Breast epithelium (tissue), 4 donors: ENCODE measurements at regions not wholly inside any gene's neighbourhood (a gene's known extent, or its start where the extent isn't known, plus 50 kb on each side); places are given as distances from the start of the nearest gene placed in this dataset.

Experiments used
- DNase-seq, 2 donors: peaks; one replicate each; pipeline ENCODE4 v3.0.0-alpha.2; 2019; ENCODE audit warnings: low spot score in 2 of 2
- H3K27ac ChIP-seq, 2 donors: fragments of 200-600 bp; sonication (generic) in 1 of 2; one replicate each; pipeline ENCODE4 v1.5.1; 2016 to 2019; ENCODE audit warnings: mild to moderate bottlenecking in 1 of 2
- H3K27me3 ChIP-seq, 2 donors: fragments of 200-600 bp; sonication (generic) in 1 of 2; one replicate each; pipeline versions ENCODE4 v1.5.1 to v1.6.0; 2017 to 2019; ENCODE audit warnings: control low read depth in 1 of 2, mild to moderate bottlenecking in 1 of 2
- H3K36me3 ChIP-seq: fragments of 200-600 bp; one replicate; pipeline ENCODE4 v1.5.1; 2019
- H3K4me1 ChIP-seq, 2 donors: fragments of 200-600 bp; sonication (generic); one replicate each; pipeline ENCODE4 v1.5.1; 2016 to 2019; ENCODE audit warnings: control low read depth in 1 of 2
- H3K4me3 ChIP-seq, 3 donors: fragments of 200-600 bp; sonication (generic); 1 replicate in 2 of 3; 2 replicates in 1 of 3; pipeline ENCODE4 v1.5.1; 2016 to 2019; ENCODE audit warnings: mild to moderate bottlenecking in 3 of 3, moderate library complexity in 2 of 3
- H3K9me3 ChIP-seq, 2 donors: fragments of 200-600 bp; sonication (generic) in 1 of 2; one replicate each; pipeline ENCODE4 v1.5.1; 2016 to 2019; ENCODE audit warnings: control low read depth in 1 of 2
- CTCF ChIP-seq, 3 donors: fragments of 450-650 bp; IDR thresholded peaks; one replicate each; pipeline ENCODE4 v1.5.1; 2016 to 2017; ENCODE audit warnings: antibody characterized with exemption in 3 of 3, mild to moderate bottlenecking in 3 of 3, moderate library complexity in 3 of 3
- POLR2A ChIP-seq: fragments of 450-650 bp; IDR thresholded peaks from one replicate; pipeline ENCODE4 v1.6.1; 2016; ENCODE audit warnings: antibody characterized with exemption, mild to moderate bottlenecking, moderate library complexity
- POLR2AphosphoS5 ChIP-seq, 3 donors: sonication (generic); formaldehyde crosslinking; IDR thresholded peaks; one replicate each; pipeline ENCODE4 v1.6.1; 2017; ENCODE audit warnings: antibody characterized with exemption in 3 of 3
- intact Hi-C: fragments of 100-400 bp; cut with DNase I; formaldehyde crosslinking; loops from one replicate; pipeline ENCODE4 v1.15.1; 2023; ENCODE audit warnings: low total_unique reads

DNA sequence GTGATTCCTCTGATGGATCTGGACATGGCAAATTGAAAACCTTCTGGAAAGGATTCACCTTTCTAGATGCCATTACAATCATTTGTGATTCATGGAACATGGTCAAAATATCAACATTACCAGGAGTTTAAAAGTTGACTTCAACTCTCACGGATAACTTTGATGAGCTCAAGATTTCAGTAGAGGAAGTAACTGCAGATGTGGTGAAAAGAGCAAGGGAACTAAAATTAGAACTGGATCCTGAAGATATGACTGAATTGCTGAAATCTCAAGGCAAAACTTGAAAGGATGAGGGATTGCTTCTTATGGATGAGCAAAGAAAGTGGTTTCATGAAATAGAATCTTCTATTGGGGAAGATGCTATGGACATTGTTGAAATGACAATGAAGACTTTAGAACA, 293.6 kb downstream of the ARHGAP12 start:
- H3K36me3 ChIP-seq: no peaks in the 10 kb centered on the region
- H3K27ac ChIP-seq: no peak overlapping the region
- no peak overlapping the region for H3K4me3 ChIP-seq
- no peak for DNase-seq
- H3K27me3 ChIP-seq: no peaks in the 10 kb centered on the region
- no peaks in the 10 kb centered on the region for H3K4me1 ChIP-seq
- intact Hi-C loops: loop anchor here (5.0 kb wide), 1 partner anchor 317 kb away; no protein-coding TSS in a partner anchor
- TF ChIP-seq POLR2A (no peak), CTCF (IDR thresholded peaks at IDR 0.05) (no peak), POLR2AphosphoS5 (IDR thresholded peaks at IDR 0.05) (no peak)
- H3K9me3 ChIP-seq: peaks cover 0 to 8% of the 10 kb centered on the region in 2 donors

- intact Hi-C loops: no loop called here
- no peak for DNase-seq
- peaks cover 5% of the 10 kb centered on the region in 2 donors for H3K9me3 ChIP-seq
Measured at GRCh38 chr10:31630861-31631567, 297.6 kb downstream of the ARHGAP12 start.

DNA sequence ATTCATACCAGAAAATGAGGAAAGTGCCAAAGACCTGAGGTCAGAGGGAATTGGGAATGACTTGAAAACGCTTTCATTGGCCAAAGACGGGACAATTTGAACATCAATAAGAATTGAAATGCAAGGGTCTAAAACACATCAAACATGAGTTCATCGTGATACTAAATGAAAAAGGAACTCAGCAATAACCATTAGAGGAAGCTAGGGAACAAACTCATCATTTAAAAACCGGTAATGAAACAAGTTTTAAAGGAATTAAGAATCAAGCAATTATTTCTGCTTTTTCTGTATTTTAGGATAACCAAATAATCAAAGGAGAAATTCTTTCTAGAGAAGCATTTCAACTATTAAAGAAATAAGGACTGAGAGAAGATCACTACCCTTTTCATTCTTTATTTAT, 303.1 kb downstream of the ARHGAP12 start:
- Histone ChIP-seq H3K9me3 (peaks cover 5% of the 10 kb centered on the region in 2 donors), H3K27ac (no peak overlapping the region), H3K4me3 (no peak overlapping the region), H3K36me3 (no peaks in the 10 kb centered on the region), H3K27me3 (no peaks in the 10 kb centered on the region), H3K4me1 (no peaks in the 10 kb centered on the region)
- DNase-seq: no peak
- intact Hi-C loops: no loop called here
- TF ChIP-seq CTCF (IDR thresholded peaks at IDR 0.05) (no peak), POLR2A (no peak), POLR2AphosphoS5 (IDR thresholded peaks at IDR 0.05) (no peak)

More at GRCh38 chr10:31630861-31631567, 297.6 kb downstream of the ARHGAP12 start:
- Histone ChIP-seq H3K27me3 (no peaks in the 10 kb centered on the region), H3K4me1 (no peaks in the 10 kb centered on the region), H3K36me3 (no peaks in the 10 kb centered on the region), H3K27ac (no peak overlapping the region), H3K4me3 (no peak overlapping the region)
- TF ChIP-seq POLR2AphosphoS5 (IDR thresholded peaks at IDR 0.05): no peak
- no peak for TF ChIP-seq POLR2A
- no peak for TF ChIP-seq CTCF (IDR thresholded peaks at IDR 0.05)

DNA sequence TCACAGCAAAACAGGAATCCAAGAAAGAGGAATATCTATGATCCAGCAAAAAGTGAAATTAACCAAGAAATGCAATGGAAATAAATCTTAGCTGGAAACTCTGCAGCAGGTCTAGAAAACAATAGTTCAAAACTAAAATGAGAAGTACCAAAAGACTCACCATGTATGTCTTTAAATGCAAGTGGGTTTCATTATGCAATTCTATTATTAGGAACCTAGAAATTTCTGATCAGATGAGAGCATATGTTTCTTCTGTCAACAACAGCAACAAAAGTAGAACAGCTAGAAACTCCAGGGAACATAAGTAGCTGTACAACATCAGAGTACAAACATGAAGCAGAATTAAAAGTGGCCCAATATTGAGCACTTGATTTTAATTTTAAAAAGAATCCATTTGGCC, 304.0 kb downstream of the ARHGAP12 start:
- H3K36me3 ChIP-seq: no peaks in the 10 kb centered on the region
- no peak overlapping the region for H3K4me3 ChIP-seq
- DNase-seq: no peak
- no peaks in the 10 kb centered on the region for H3K4me1 ChIP-seq
- TF ChIP-seq POLR2AphosphoS5 (IDR thresholded peaks at IDR 0.05): no peak
- TF ChIP-seq CTCF (IDR thresholded peaks at IDR 0.05): no peak
- no peak for TF ChIP-seq POLR2A
- no peaks in the 10 kb centered on the region for H3K27me3 ChIP-seq
- no peak overlapping the region for H3K27ac ChIP-seq
- H3K9me3 ChIP-seq: peaks cover 5% of the 10 kb centered on the region in 2 donors
- intact Hi-C loops: no loop called here

DNA sequence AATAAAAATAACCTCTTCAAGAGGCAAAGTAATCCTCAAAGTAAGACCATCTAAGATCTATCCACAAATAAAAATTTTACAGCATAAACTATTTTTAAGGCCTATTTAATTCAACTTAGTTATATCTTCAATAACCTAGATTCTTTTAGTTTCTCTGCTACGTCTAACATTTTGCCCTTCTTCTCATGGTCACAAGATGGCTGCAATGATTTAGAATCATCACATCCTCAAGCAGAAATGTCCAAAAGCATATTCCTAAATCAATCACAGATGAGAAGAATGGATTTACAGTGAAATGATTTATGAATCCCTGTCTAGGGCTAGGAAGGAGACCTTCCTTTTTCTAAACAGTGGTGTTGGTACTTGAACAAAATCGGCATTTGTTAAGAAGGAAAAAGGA, 304.7 kb downstream of the ARHGAP12 start:
- no peaks in the 10 kb centered on the region for H3K36me3 ChIP-seq
- H3K27me3 ChIP-seq: no peaks in the 10 kb centered on the region
- no peak overlapping the region for H3K27ac ChIP-seq
- H3K9me3 ChIP-seq: peaks cover 5% of the 10 kb centered on the region in 2 donors
- no peak for DNase-seq
- TF ChIP-seq POLR2AphosphoS5 (IDR thresholded peaks at IDR 0.05) (no peak), CTCF (IDR thresholded peaks at IDR 0.05) (no peak), POLR2A (no peak)
- no peak overlapping the region for H3K4me3 ChIP-seq
- intact Hi-C loops: loop anchor here (1.0 kb wide), 1 partner anchor 11 kb away; no protein-coding TSS in a partner anchor
- no peaks in the 10 kb centered on the region for H3K4me1 ChIP-seq
